HG03159 (cell line): ENCODE measurements at regions not wholly inside any gene's neighbourhood (a gene's known extent, or its start where the extent isn't known, plus 50 kb on each side); places are given as distances from the start of the nearest gene placed in this dataset.

ENCODE experiments used
- ATAC-seq: cut with Tn5 transposase; IDR thresholded peaks from one replicate; pipeline ENCODE4 v1.9.1; 2021; ENCODE audit warnings: mild to moderate bottlenecking, moderate library complexity; ENCODE audit not compliant: unreplicated experiment

- ATAC-seq: no peak
Measured at GRCh38 chr3:10555263-10555662, 49.9 kb upstream of the ATP2B2 start.

DNA sequence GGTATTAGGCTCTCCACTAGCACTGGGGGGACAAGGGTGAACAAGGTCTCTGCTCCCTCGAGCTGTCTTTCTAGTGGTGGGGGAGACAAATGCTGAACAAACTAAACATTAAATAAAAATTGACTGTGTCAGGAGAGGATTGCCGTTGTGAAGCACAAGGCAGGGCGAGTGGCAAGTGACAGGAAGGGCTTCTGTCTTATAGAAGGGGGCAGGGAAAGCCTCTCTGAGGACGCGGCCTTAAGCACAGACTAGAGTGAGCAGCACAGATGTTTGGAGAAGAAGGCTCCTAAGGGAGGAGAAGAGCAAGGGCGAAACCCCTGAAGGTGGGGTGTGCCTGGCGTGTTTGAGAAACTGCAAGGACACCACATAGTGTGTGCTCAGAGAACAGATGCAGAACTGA lies 50.9 kb upstream of the ATP2B2 start:
- ATAC-seq: no peak

DNA sequence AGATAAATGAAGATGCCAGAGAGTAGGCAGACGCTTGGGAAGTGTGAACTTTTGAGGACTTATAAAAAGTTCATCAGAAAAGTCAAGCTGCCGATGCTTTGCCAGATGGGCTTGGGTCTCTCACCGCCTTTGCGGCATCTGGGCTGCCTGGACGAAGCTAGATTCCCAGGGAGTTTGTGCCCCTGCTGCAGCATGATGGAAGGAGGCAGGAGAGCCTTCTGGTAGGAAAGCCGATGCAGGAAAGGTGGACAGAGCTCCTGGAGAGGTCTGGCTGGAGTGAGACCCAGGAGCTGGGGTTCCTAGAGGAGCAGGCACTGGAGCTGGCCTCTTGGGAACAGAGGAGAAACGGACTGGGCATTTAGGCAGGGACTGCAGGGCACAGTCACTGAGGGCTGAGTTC lies 51.9 kb upstream of the ATP2B2 start:
- no peak for ATAC-seq

DNA sequence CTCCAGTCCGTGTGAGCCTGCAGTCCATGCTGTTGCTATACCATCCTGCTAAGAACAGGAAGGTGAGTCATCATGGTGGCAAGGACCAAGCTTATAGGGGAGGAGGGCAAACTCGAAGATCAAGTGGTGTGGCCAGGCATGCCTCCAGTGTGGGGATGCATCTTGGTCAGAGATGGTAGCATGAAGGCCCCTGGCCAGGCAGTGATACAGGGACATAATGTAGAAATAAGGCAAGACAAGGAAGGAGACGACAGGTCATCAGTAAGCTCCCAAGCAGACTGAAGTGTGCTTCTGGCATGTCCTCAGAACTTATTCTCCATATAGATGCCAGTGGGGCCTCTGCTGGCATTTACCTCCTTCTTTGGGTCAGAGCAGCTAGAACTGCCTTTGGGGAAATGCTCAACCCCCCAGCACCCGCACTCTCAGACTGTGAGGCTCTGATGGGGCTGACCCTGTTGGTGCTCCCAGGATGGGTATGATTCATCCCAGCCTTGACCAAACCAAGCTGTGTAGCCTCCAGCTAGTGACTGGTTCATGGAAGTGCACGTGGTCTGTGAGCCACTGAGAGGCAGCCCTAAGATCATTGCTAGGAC lies 52.5 kb upstream of the ATP2B2 start:
- no peak for ATAC-seq

DNA sequence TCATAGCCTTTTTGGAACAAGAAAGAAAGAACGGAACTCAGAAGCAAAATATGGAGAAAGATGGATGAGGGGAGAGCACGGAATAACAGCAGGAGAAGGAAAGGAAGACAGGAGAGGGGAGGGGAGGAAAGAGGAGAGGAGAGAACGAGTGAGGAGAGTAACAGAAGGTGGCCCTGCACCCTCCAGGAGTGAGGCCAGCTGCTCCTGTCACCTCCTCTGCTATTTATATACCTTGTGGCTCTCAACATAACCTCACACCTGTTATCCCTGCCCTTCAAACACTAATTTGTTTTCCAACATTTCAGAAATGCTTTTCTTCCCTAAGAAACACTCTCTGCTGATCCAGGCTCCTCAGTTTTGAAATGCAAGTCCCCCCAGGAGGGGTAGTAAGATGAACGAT lies 53.4 kb upstream of the ATP2B2 start:
- no peak for ATAC-seq

DNA sequence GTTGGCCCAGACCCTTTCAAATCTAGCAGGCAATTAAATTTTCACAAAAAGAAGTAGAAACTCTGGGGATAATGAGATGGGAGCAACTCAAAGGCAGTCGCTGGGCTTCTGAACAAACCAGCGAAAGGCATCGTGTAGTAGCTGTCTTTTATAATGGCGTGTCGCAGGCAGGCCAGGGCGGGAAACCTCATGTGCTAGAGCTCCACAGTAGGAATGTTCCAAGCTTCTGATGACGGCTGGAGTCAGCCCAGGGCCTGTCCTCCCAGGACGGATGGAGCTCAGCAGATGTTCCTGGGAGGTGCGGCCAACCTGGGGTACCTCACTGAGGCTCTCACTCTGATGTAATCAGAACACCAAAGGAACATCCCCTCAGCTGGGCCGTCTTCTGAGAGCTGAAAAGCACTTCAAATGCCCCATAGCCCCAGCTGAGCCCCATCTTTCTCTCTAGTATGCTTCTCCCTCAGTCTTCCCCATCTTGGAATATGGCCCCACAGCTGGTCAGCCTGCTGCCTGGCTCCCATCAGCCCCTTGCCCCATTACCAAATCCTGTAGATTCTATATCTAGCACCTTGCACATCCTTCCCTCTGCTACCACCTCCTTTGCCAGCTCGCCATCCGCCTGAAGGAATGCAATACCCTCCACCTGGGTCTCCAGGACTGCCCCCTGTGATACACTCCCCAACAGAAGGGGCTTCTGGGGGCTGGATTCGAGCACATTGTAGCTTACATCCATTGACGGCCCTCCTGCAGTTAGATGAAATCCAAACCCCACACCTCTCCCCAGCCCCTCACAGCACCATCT lies 54.9 kb upstream of the ATP2B2 start:
- ATAC-seq: no peak

- ATAC-seq: no peak
Measured at GRCh38 chr3:10561162-10561945, 56.0 kb upstream of the ATP2B2 start.

DNA sequence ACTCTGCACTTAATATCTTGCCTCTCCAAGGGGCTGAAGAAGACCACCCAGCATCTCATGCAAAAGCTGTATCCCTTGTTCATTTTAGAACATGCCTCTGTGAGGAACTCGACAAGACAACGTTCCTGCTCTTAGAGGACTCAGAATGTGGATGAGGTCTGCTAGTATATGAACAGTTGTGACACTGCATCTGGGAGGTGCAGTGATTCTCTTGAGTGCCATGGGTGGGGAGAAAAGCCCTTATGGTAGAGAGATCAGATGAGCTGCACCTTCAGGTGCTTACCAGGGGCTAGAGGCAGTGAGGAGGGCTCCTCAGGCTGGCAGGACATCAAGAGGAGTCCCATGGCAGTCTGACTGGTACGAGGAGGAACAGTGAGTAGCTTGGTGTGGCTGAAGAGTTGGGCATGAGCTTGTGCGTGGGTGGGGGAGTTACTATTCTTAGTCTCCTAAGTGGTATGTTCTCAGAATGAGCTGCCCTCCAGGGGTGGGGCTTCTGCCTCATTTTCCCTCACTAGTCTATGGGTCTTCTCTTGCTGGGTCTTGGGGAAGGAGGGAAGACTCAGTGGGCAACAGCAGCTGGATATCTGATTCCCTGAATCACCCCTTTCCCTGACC lies 56.7 kb upstream of the ATP2B2 start:
- ATAC-seq: no peak

DNA sequence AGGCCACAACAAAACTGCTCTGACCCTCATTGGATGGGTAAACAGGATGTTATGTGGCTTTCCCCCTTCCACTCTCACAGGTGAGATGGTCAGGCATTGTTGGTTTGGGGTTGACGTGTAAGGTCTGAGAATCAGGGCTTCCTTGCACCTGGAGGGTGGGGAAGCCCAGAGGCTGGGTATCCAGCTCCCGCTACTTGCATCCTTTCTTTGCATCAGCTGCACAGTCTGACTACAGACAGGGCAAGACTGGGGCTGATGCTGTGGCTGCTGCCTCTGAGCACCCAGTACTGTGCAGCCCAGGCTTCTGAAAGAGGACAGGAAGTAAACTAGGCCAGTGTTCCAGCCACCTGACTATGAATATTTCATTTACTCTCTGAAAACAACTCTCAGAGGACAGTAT lies 58.0 kb upstream of the ATP2B2 start:
- no peak for ATAC-seq

GRCh38 chr3:10565814-10566213 lies 60.4 kb upstream of the ATP2B2 start:
- ATAC-seq: no peak

DNA sequence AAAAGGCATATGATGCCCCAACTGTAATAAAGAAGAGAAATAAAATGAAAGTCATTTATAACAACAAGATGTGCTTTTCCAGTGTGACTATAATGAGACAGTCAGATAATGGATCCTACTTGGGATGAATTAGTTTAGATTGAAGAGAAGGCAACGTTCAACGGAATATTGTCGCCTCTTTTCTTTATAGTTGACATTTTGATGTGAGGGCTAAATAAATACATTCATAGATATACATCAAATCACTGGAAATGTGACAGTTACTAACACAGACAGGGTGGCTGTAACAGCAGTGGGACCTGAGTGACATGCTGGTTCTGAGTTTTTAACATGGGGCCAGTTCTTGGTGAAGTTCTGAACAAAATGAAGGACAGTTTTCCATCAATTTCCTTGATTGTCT lies 61.1 kb upstream of the ATP2B2 start:
- ATAC-seq: no peak

DNA sequence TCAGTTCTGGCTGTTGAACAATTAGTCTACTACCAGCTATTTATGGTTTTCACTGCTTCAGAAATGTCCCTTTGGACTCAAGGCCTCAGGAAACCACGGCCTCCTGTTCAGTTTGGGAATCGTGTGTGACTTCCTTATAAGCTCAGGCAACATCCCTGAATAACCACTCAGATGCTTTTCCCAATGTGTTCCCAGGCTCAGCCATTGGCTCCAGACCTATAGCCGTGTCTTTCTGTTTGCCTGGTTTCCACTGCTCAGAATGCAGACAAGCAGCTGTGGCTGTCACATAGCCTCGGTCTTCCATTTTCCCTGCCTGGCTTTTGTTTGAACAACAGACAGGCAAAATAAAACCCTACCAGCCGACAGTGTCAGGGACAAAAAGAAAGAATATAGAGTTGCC lies 63.2 kb upstream of the ATP2B2 start:
- ATAC-seq: no peak

GRCh38 chr3:10570196-10570946 lies 65.0 kb upstream of the ATP2B2 start:
- no peak for ATAC-seq

- no peak for ATAC-seq
Measured at GRCh38 chr3:10574101-10574620, 68.8 kb upstream of the ATP2B2 start.

GRCh38 chr3:10575601-10576160 lies 70.3 kb upstream of the ATP2B2 start:
- ATAC-seq: no peak

DNA sequence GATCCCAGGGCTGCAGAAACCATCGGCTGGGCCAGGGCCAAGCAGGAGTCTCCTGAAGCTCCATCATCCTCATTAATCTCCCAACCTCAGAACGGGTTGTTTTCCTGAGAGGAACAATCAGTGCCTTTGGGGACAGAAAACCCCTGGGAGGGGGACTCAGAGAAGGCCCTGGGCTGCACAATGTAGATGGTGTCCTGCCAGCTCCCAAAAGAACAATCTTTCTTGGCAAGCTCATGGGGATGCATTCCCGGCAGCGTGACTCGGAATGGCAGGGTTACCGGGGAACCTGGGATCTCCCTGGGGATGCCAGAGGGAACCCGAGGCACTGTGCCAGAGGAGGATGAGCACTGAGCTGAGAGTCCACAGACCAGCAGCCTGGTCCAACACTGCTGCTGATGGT lies 72.1 kb upstream of the ATP2B2 start:
- no peak for ATAC-seq

- no peak for ATAC-seq
Measured at GRCh38 chr3:10580426-10580825, 75.0 kb upstream of the ATP2B2 start.

- no peak for ATAC-seq
Measured at GRCh38 chr3:10581251-10581650, 75.9 kb upstream of the ATP2B2 start.

- ATAC-seq: no peak
Measured at GRCh38 chr3:10581716-10582115, 76.3 kb upstream of the ATP2B2 start.

- ATAC-seq: no peak
Measured at GRCh38 chr3:10582733-10583132, 77.3 kb upstream of the ATP2B2 start.
